ENCODE measurements at regions not wholly inside any gene's neighbourhood (a gene's known extent, or its start where the extent isn't known, plus 50 kb on each side); places are given as distances from the start of the nearest gene placed in this dataset.

- DNase-seq, result no peak
- no peaks in the 10 kb centered on the region for H3K36me3 ChIP-seq (ENCODE audit: control insufficient read depth in 1 of 2, insufficient read depth in 2 of 2, low read depth in 1 of 2, low read length in 2 of 2)
- no peak overlapping the region for H2AFZ ChIP-seq (ENCODE audit: low read depth, low read length)
- no peak overlapping the region for H2BK12ac ChIP-seq (ENCODE audit: low read length in 2 of 2)
- no peak overlapping the region for H3K23ac ChIP-seq (ENCODE audit: low read length in 2 of 2)
- H3K9ac ChIP-seq (ENCODE audit: low read length), result no peak overlapping the region
- no peak overlapping the region for H2AK5ac ChIP-seq (ENCODE audit: low read length, severe bottlenecking)
- no peak overlapping the region for H3K18ac ChIP-seq (ENCODE audit: low read depth in 1 of 2, low read length in 2 of 2)
- H2BK5ac ChIP-seq (ENCODE audit: low read depth, low read length, poor library complexity, severe bottlenecking), result no peak overlapping the region
- H4K91ac ChIP-seq (ENCODE audit: low read length), result no peak overlapping the region
- H3K14ac ChIP-seq (ENCODE audit: low read length in 2 of 2), result no peak overlapping the region
- H3K4me2 ChIP-seq (ENCODE audit: low read length, poor library complexity, severe bottlenecking), result no peak overlapping the region
- no peak overlapping the region for H3K4ac ChIP-seq (ENCODE audit: low read depth in 1 of 2, low read length in 2 of 2)
- H2BK120ac ChIP-seq (ENCODE audit: low read depth, low read length), result no peak overlapping the region
- no peak overlapping the region for H3K27ac ChIP-seq (ENCODE audit: low read length, poor library complexity, severe bottlenecking)
- H4K8ac ChIP-seq (ENCODE audit: low read length), result no peak overlapping the region
- H3K79me1 ChIP-seq (replicated peaks; ENCODE audit: low read length, poor library complexity, severe bottlenecking), result no peaks in the 10 kb centered on the region
- no peaks in the 10 kb centered on the region for H3K4me1 ChIP-seq (ENCODE audit: control insufficient read depth, insufficient read depth, low read depth, low read length)
- H3K4me3 ChIP-seq (ENCODE audit: insufficient read depth in 1 of 2, low read depth in 1 of 2, low read length in 2 of 2), result no peak overlapping the region
- H2BK15ac ChIP-seq (ENCODE audit: low read depth, poor library complexity, severe bottlenecking), result no peak overlapping the region
- no peaks in the 10 kb centered on the region for H3K9me3 ChIP-seq (ENCODE audit: control insufficient read depth, low read length)
- H3K27me3 ChIP-seq (ENCODE audit: control insufficient read depth in 1 of 2, insufficient read depth in 1 of 2, low read length in 2 of 2), result no peaks in the 10 kb centered on the region
Observed at GRCh38 chr14:85191986-85192385, 338.0 kb upstream of the FLRT2 start.

GRCh38 chr14:85195872-85196477, 334.0 kb upstream of the FLRT2 start:
- no peak overlapping the region for H4K91ac ChIP-seq (ENCODE audit: low read length)
- no peaks in the 10 kb centered on the region for H3K4me1 ChIP-seq (ENCODE audit: control insufficient read depth, insufficient read depth, low read depth, low read length)
- WGBS, result 98% methylated on average over 3 of the region's 4 CpGs
- H3K18ac ChIP-seq (ENCODE audit: low read depth in 1 of 2, low read length in 2 of 2), result peak overlapping the region in 1 of 2 experiments; percentile 28
- DNase-seq, result peak; percentile 17
- no peak overlapping the region for H3K9ac ChIP-seq (ENCODE audit: low read length)
- H3K14ac ChIP-seq (ENCODE audit: low read length in 2 of 2), result no peak overlapping the region
- H4K8ac ChIP-seq (ENCODE audit: low read length), result no peak overlapping the region
- H2BK120ac ChIP-seq (ENCODE audit: low read depth, low read length), result no peak overlapping the region
- no peaks in the 10 kb centered on the region for H3K36me3 ChIP-seq (ENCODE audit: control insufficient read depth in 1 of 2, insufficient read depth in 2 of 2, low read depth in 1 of 2, low read length in 2 of 2)
- no peak overlapping the region for H3K4me2 ChIP-seq (ENCODE audit: low read length, poor library complexity, severe bottlenecking)
- no peak overlapping the region for H2AFZ ChIP-seq (ENCODE audit: low read depth, low read length)
- H2BK15ac ChIP-seq (ENCODE audit: low read depth, poor library complexity, severe bottlenecking), result no peak overlapping the region
- no peaks in the 10 kb centered on the region for H3K27me3 ChIP-seq (ENCODE audit: control insufficient read depth in 1 of 2, insufficient read depth in 1 of 2, low read length in 2 of 2)
- H2BK12ac ChIP-seq (ENCODE audit: low read length in 2 of 2), result no peak overlapping the region
- no peak overlapping the region for H3K27ac ChIP-seq (ENCODE audit: low read length, poor library complexity, severe bottlenecking)
- no peak overlapping the region for H3K4me3 ChIP-seq (ENCODE audit: insufficient read depth in 1 of 2, low read depth in 1 of 2, low read length in 2 of 2)
- no peak overlapping the region for H2BK5ac ChIP-seq (ENCODE audit: low read depth, low read length, poor library complexity, severe bottlenecking)
- no peaks in the 10 kb centered on the region for H3K9me3 ChIP-seq (ENCODE audit: control insufficient read depth, low read length)
- no peak overlapping the region for H3K4ac ChIP-seq (ENCODE audit: low read depth in 1 of 2, low read length in 2 of 2)
- H3K23ac ChIP-seq (ENCODE audit: low read length in 2 of 2), result no peak overlapping the region
- H3K79me1 ChIP-seq (replicated peaks; ENCODE audit: low read length, poor library complexity, severe bottlenecking), result no peaks in the 10 kb centered on the region
- no peak overlapping the region for H2AK5ac ChIP-seq (ENCODE audit: low read length, severe bottlenecking)

GRCh38 chr14:85198001-85198400, 331.9 kb upstream of the FLRT2 start:
- Histone ChIP-seq H3K23ac (ENCODE audit: low read length in 2 of 2) (no peak overlapping the region), H3K27me3 (ENCODE audit: control insufficient read depth in 1 of 2, insufficient read depth in 1 of 2, low read length in 2 of 2) (no peaks in the 10 kb centered on the region), H2AFZ (ENCODE audit: low read depth, low read length) (no peak overlapping the region), H3K4me3 (ENCODE audit: insufficient read depth in 1 of 2, low read depth in 1 of 2, low read length in 2 of 2) (no peak overlapping the region), H4K91ac (ENCODE audit: low read length) (no peak overlapping the region), H3K9me3 (ENCODE audit: control insufficient read depth, low read length) (no peaks in the 10 kb centered on the region), H3K36me3 (ENCODE audit: control insufficient read depth in 1 of 2, insufficient read depth in 2 of 2, low read depth in 1 of 2, low read length in 2 of 2) (no peaks in the 10 kb centered on the region), H2AK5ac (ENCODE audit: low read length, severe bottlenecking) (no peak overlapping the region), H3K27ac (ENCODE audit: low read length, poor library complexity, severe bottlenecking) (no peak overlapping the region), H3K14ac (ENCODE audit: low read length in 2 of 2) (no peak overlapping the region), H3K4me1 (ENCODE audit: control insufficient read depth, insufficient read depth, low read depth, low read length) (no peaks in the 10 kb centered on the region), H4K8ac (ENCODE audit: low read length) (no peak overlapping the region), H3K4ac (ENCODE audit: low read depth in 1 of 2, low read length in 2 of 2) (no peak overlapping the region), H2BK120ac (ENCODE audit: low read depth, low read length) (no peak overlapping the region), H2BK5ac (ENCODE audit: low read depth, low read length, poor library complexity, severe bottlenecking) (no peak overlapping the region), H3K18ac (ENCODE audit: low read depth in 1 of 2, low read length in 2 of 2) (no peak overlapping the region), H2BK12ac (ENCODE audit: low read length in 2 of 2) (no peak overlapping the region), H3K9ac (ENCODE audit: low read length) (no peak overlapping the region), H2BK15ac (ENCODE audit: low read depth, poor library complexity, severe bottlenecking) (no peak overlapping the region), H3K4me2 (ENCODE audit: low read length, poor library complexity, severe bottlenecking) (no peak overlapping the region), H3K79me1 (replicated peaks; ENCODE audit: low read length, poor library complexity, severe bottlenecking) (no peaks in the 10 kb centered on the region)
- no peak for DNase-seq
- 80% methylated on average over 3 of the region's 4 CpGs for WGBS

GRCh38 chr14:85205875-85206274, 324.1 kb upstream of the FLRT2 start:
- Histone ChIP-seq H3K9me3 (ENCODE audit: control insufficient read depth, low read length) (no peaks in the 10 kb centered on the region), H2AFZ (ENCODE audit: low read depth, low read length) (no peak overlapping the region), H3K79me1 (replicated peaks; ENCODE audit: low read length, poor library complexity, severe bottlenecking) (no peaks in the 10 kb centered on the region), H3K4ac (ENCODE audit: low read depth in 1 of 2, low read length in 2 of 2) (no peak overlapping the region), H2BK120ac (ENCODE audit: low read depth, low read length) (no peak overlapping the region), H3K9ac (ENCODE audit: low read length) (no peak overlapping the region), H3K4me2 (ENCODE audit: low read length, poor library complexity, severe bottlenecking) (no peak overlapping the region), H3K4me1 (ENCODE audit: control insufficient read depth, insufficient read depth, low read depth, low read length) (no peaks in the 10 kb centered on the region), H3K36me3 (ENCODE audit: control insufficient read depth in 1 of 2, insufficient read depth in 2 of 2, low read depth in 1 of 2, low read length in 2 of 2) (no peaks in the 10 kb centered on the region), H2BK12ac (ENCODE audit: low read length in 2 of 2) (no peak overlapping the region), H3K4me3 (ENCODE audit: insufficient read depth in 1 of 2, low read depth in 1 of 2, low read length in 2 of 2) (no peak overlapping the region), H4K91ac (ENCODE audit: low read length) (no peak overlapping the region), H3K23ac (ENCODE audit: low read length in 2 of 2) (no peak overlapping the region), H2AK5ac (ENCODE audit: low read length, severe bottlenecking) (no peak overlapping the region), H3K27me3 (ENCODE audit: control insufficient read depth in 1 of 2, insufficient read depth in 1 of 2, low read length in 2 of 2) (no peaks in the 10 kb centered on the region), H4K8ac (ENCODE audit: low read length) (no peak overlapping the region), H2BK15ac (ENCODE audit: low read depth, poor library complexity, severe bottlenecking) (no peak overlapping the region), H2BK5ac (ENCODE audit: low read depth, low read length, poor library complexity, severe bottlenecking) (no peak overlapping the region), H3K18ac (ENCODE audit: low read depth in 1 of 2, low read length in 2 of 2) (no peak overlapping the region), H3K27ac (ENCODE audit: low read length, poor library complexity, severe bottlenecking) (no peak overlapping the region), H3K14ac (ENCODE audit: low read length in 2 of 2) (no peak overlapping the region)
- 100% methylated on average over 2 of the region's 2 CpGs for WGBS
- DNase-seq, result no peak
